Stimulated activated naive CD4-positive, alpha-beta T cell treated with Interleukin-2 at 50 U/mL for 16 hours (primary cell): ENCODE measurements at regions not wholly inside any gene's neighbourhood (a gene's known extent, or its start where the extent isn't known, plus 50 kb on each side); places are given as distances from the start of the nearest gene placed in this dataset.
A peak's percentile ranks its signal among the peaks of the same experiment; 100 is the strongest.

ENCODE experiments used
- DNase-seq: peaks from one replicate; lab custom pipeline; 2025; lab: John Stamatoyannopoulos, UW

DNA sequence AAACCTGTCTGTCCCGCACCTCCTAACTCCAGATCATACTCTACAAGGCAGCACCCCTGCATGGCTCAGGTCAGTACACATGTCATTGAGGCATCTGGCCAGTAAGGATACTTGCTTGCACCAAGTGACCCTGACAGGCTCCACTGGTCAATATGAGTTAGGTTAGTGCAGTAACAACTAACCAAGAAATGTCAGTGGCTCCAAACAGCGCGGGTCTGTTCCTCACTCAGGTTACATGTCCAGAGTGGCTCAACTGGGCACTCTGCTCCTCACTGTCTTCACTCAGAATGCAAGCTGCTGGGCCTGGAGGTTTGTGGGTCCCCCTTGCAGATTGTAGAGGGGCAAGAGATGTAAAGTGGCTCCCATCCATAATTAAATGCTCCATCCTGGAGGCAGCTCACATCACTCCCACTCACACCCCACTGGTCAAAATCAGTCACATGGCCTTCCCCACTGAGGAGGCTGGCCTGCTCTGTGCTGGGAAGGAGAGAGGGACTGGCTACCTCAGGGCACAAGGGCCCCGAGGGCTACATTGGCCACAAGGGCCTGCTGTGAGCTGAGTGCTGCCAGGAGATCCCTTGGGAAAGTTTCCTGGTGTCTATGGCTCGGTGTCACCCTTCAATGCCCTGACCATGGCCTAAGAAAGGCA is 109.1 kb upstream of the GDF10 start:
- no peak for DNase-seq

- no peak for DNase-seq
Measured at GRCh38 chr10:47192273-47192672, 107.7 kb upstream of the GDF10 start.

GRCh38 chr10:47193666-47194065 is 106.3 kb upstream of the GDF10 start:
- DNase-seq: no peak

DNA sequence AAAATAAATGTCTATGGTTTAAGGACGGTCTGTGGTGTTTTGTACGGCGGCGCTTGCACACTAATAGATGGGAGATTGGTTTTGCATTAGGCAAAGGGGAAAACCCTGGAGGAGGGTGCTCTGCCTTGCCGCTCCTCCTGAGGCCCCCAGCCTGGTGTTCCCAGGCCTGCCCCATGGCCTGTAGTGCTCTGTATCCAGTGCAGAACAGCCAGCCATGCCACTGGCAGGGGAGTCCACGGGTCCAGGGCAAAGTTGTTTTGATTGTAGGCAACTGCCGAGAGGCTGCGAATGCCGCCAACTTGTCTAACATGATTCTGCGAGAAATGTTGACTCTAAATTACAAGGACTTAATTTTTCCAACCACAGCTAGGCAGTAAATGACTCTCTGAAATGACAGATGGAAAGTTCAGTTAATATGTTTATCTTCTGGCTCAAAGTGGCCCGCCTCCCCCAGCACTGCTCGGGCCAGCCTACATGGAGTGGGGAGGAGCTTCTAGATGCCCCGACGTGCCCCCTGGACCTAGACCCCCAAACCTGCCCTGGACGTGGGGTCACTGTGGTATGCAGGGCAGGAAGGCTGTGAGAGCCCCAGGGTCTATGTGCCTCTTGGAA is 104.6 kb upstream of the GDF10 start:
- peak; percentile 18 for DNase-seq

- DNase-seq: no peak
Measured at GRCh38 chr10:47196691-47197090, 103.3 kb upstream of the GDF10 start.

DNA sequence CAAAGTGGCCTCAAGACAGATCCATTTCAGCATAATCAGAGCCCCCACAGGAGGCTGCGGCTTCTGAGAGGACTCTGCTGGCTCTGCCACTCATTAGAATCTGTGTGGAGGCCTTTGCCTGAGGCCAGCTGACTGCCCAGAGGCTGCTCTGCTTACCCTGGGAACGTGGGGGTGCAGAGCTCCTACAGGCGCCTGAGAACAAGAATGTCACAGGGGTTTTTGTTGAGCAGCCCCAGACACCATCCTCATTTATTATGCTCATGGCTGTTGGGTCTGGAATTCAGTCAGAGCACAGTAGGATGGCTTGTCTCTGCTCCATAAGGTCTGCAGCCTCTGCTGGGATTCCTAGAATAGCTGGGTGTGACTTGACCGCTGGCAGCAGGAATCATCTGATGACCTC is 101.8 kb upstream of the GDF10 start:
- no peak for DNase-seq

DNA sequence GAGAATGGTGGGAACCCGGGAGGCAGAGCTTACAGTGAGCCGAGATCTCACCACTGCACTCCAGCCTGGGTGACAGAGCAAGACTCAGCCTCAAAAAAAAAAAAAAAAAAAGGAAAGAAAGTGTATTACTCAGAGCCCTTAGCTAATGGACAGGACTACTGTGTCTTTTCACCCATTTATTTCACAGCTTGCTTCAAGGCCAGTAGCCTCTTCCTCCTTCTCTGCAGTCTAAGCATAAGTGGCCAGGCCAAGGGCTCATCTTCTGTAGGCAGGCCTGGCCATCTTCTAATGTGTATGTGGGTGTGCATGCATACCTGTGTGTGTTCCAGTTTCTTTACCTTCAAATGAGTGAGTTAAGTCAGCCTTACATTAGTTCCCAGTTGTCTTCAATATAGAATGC is 94.8 kb upstream of the GDF10 start:
- DNase-seq: no peak

DNA sequence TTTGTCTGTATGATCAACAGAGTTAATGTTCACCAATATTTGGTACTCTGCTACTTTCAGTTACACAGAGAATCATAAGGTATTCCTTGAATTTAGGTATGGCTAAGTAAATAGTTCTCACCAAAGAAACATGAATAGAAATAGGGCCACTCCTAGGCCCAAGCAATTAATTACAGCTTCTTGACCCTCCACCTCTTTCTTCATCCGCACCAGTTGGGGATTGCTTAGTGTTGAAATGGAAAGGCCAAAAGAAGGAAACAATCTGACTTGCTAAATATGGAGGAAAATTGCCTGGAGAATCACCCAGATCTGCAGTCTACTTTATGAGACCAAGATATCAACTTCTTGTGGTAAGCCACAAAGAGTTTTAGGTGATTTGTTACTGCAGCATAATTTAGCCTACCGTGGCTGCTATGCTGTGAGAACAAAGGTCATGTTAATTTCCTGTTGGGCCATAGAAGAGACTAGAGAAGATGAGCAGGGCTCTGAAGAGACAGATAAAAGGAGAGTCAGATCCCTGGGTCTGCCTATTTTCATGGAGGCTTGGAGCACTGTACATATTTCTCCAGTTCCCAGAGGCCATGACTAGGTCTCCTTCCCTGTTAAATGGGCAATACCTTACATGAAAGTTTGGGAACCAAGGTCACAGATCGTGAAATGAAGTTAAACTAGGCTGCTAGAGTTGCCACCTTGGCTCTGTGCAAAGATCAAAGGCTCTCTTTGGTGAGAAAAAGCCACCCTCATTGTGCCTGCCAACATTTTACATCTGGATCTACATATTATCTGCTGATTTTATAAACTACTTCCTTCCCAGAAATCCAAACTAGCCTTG is 93.3 kb upstream of the GDF10 start:
- DNase-seq: no peak

- no peak for DNase-seq
Measured at GRCh38 chr10:47207281-47207615, 92.7 kb upstream of the GDF10 start.

- no peak for DNase-seq
Measured at GRCh38 chr10:47207894-47208469, 92.0 kb upstream of the GDF10 start.

- DNase-seq: no peak
Measured at GRCh38 chr10:47209466-47209865, 90.5 kb upstream of the GDF10 start.

- DNase-seq: no peak
Measured at GRCh38 chr10:47214520-47214919, 85.5 kb upstream of the GDF10 start.

DNA sequence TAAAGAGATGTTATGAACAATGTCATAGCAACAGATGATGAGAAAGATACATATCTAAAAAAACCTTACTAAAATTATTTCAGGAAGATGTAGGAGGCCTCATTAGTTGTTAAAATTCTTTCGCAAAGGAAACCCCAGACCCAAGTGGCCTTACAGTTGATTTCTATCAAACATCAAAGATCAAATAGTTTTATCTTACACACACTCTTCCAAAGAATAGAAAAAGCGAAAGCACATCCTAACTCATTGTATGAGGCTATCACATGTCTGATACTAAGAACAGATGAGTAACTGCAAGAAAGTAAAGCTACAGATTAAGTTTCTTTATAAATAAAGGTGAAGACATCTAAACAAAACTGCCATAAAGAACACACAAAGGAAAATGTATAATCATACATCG is 82.9 kb upstream of the GDF10 start:
- DNase-seq: no peak

DNA sequence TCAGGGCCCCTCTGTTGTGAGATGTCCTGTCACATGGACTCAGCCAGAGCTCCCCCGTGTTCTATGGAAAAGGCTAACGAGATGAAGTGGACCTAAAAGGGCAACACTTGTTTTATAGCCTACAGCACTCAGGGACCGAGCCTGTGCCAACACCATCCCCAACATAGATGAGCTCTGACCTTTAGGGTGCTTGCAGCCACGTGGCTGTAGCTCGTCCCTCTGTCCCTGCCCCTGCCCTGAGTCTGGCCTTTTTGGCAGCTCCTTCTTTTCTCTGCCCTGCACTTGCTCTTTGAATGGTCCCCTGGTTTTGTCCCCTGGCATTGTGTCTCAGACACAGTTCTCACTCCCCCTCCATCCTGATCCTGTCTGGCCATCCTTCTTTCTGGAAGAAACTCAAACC is 81.2 kb upstream of the GDF10 start:
- DNase-seq: no peak

- no peak for DNase-seq
Measured at GRCh38 chr10:47222461-47222860, 77.5 kb upstream of the GDF10 start.

DNA sequence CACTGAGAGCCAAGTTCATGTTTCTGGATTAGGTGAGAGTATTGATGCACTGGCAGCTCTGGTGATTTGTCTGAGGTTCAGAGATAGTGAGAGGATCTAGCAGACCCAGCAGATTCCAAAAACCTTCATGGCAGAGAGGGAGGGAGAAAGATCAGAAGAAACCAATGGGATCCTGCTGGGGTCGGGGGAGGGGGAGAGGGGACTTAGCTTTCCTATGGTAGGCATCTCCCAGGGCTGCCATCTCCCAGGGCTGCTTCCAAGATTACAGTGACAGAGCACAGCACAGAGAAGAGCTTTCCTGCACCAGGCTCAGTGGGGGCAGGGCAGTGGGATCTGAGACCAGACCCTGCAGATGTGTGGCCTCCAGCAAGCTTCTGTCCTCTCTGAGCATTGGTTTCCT is 76.8 kb upstream of the GDF10 start:
- no peak for DNase-seq

GRCh38 chr10:47224546-47225218 is 75.3 kb upstream of the GDF10 start:
- DNase-seq: no peak

DNA sequence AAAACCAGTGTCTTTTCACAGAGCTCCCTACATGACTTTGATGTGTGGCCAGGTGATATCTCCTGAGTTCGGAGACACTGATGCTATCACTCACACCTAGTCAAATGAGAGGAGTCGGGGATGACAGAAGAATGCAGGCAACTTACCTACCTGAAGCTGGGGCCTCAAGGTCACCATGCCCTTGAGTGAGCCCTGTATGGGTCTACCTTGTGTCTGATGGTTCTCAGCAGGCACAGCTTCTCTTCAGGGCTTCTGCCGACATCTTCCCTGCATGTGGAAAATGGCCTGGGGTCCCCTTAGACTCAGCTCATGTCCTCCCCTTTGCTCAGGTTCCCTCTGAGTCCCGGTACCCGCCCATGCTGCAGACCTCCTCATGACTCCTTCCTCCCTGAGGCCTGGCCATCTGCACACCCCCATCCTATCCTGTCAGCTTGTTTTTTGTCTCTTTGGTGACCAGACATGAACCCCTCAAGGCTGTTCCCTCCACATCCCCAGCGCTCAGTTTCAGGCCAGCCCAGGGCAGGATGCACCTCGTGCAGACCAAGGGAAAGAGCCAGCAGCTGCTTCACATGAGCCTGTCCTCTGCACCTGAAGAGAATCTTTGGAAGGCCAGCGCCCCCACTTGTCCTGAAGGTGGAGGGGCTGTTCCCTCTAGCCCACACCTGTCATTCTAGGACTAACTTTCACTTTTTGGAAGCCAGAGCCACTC is 74.6 kb upstream of the GDF10 start:
- no peak for DNase-seq

GRCh38 chr10:47225928-47226645 is 73.9 kb upstream of the GDF10 start:
- DNase-seq: no peak

DNA sequence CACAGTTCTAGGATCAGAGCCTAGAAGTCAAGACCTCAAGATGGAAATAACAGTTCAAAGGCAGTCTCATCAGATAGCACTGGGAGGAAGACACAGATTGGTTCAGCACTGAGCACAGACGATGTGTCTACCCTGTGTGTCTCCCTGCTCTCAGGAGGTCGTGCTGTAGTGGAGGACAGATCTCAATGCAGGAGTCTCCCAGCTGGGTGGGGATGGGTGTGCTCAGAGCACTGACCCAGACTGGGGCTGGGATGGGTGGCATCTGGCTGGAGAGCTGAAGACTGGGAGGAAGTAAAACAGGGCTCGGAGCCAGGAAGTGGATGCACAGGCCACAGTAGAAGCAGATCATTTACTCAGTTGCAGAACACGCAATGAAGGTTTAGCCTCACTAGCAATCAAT is 69.5 kb upstream of the GDF10 start:
- no peak for DNase-seq

DNA sequence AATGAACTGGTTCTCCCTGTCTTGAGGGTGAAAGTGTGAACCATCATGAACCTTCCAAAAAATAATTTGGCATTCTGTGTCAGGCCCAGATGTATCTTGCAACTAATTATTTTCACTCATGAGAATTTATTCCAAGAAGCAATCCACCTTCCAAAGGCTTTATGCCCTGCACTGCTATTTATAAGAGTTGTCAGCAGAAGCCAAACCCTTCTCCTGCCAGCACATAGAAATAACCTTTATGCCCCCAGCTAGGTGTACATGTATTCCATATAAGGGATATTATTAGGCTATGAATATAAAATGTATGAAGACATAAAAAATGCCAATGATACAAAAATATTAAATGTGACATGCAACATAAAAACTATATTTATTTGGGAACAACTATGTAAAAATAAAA is 69.0 kb upstream of the GDF10 start:
- no peak for DNase-seq
